ENCODE measurements at regions not wholly inside any gene's neighbourhood (a gene's known extent, or its start where the extent isn't known, plus 50 kb on each side); places are given as distances from the start of the nearest gene placed in this dataset.

- no peak for TF ChIP-seq EP300 (IDR thresholded peaks at IDR 0.05)
- 31% methylated on average over 3 of the region's 3 CpGs for WGBS
- no peak for DNase-seq (ENCODE audit: low spot score in 2 of 2)
- Histone ChIP-seq H3K27ac (no peak overlapping the region), H3K4me3 (no peak overlapping the region), H3K4me1 (no peaks in the 10 kb centered on the region), H3K27me3 (no peaks in the 10 kb centered on the region), H3K36me3 (no peaks in the 10 kb centered on the region), H3K9me3 (no peaks in the 10 kb centered on the region)
These were observed 90.1 kb upstream of the LRP1B start for GRCh38 chr2:142220901-142221300.

- 93% methylated on average over 1 of the region's 1 CpG for WGBS
- TF ChIP-seq POLR2AphosphoS5 (IDR thresholded peaks at IDR 0.05) (no peak), CTCF (IDR thresholded peaks at IDR 0.05) (no peak), EP300 (IDR thresholded peaks at IDR 0.05) (no peak), POLR2A (IDR thresholded peaks at IDR 0.05) (no peak)
- no peaks in the 10 kb centered on the region for H3K36me3 ChIP-seq
- no peak for DNase-seq (ENCODE audit: low spot score in 2 of 2)
- H3K9me3 ChIP-seq, result no peaks in the 10 kb centered on the region
- no peaks in the 10 kb centered on the region for H3K4me1 ChIP-seq
- no peak overlapping the region for H3K27ac ChIP-seq
- no peaks in the 10 kb centered on the region for H3K27me3 ChIP-seq
- H3K4me3 ChIP-seq, result no peak overlapping the region
These were observed 89.4 kb upstream of the LRP1B start for GRCh38 chr2:142220239-142220638.

GRCh38 chr2:142218471-142218870 is 87.7 kb upstream of the LRP1B start:
- H3K9me3 ChIP-seq, result no peaks in the 10 kb centered on the region
- no peaks in the 10 kb centered on the region for H3K4me1 ChIP-seq
- no peaks in the 10 kb centered on the region for H3K27me3 ChIP-seq
- no peaks in the 10 kb centered on the region for H3K36me3 ChIP-seq
- DNase-seq (ENCODE audit: low spot score in 2 of 2), result no peak
- no peak for TF ChIP-seq EP300 (IDR thresholded peaks at IDR 0.05)
- TF ChIP-seq POLR2AphosphoS5 (IDR thresholded peaks at IDR 0.05), result no peak
- no peak for TF ChIP-seq CTCF (IDR thresholded peaks at IDR 0.05)
- TF ChIP-seq POLR2A (IDR thresholded peaks at IDR 0.05), result no peak
- 85% methylated on average over 3 of the region's 3 CpGs for WGBS
- no peak overlapping the region for H3K4me3 ChIP-seq
- no peak overlapping the region for H3K27ac ChIP-seq

GRCh38 chr2:142217804-142218203 is 87.0 kb upstream of the LRP1B start:
- Histone ChIP-seq H3K9me3 (no peaks in the 10 kb centered on the region), H3K4me1 (no peaks in the 10 kb centered on the region), H3K27ac (no peak overlapping the region), H3K4me3 (no peak overlapping the region), H3K27me3 (no peaks in the 10 kb centered on the region), H3K36me3 (no peaks in the 10 kb centered on the region)
- TF ChIP-seq EP300 (IDR thresholded peaks at IDR 0.05) (no peak), CTCF (IDR thresholded peaks at IDR 0.05) (no peak), POLR2AphosphoS5 (IDR thresholded peaks at IDR 0.05) (no peak), POLR2A (IDR thresholded peaks at IDR 0.05) (no peak)
- no peak for DNase-seq (ENCODE audit: low spot score in 2 of 2)

- Histone ChIP-seq H3K27me3 (no peaks in the 10 kb centered on the region), H3K4me3 (no peak overlapping the region), H3K36me3 (no peaks in the 10 kb centered on the region), H3K27ac (no peak overlapping the region), H3K4me1 (no peaks in the 10 kb centered on the region), H3K9me3 (no peaks in the 10 kb centered on the region)
- no peak for DNase-seq (ENCODE audit: low spot score in 2 of 2)
- TF ChIP-seq POLR2AphosphoS5 (IDR thresholded peaks at IDR 0.05) (no peak), EP300 (IDR thresholded peaks at IDR 0.05) (no peak), CTCF (IDR thresholded peaks at IDR 0.05) (no peak), POLR2A (IDR thresholded peaks at IDR 0.05) (no peak)
- WGBS, result 36% methylated on average over 1 of the region's 1 CpG
These were observed 69.2 kb upstream of the LRP1B start for GRCh38 chr2:142200062-142200461.

- Histone ChIP-seq H3K9me3 (no peaks in the 10 kb centered on the region), H3K4me3 (no peak overlapping the region), H3K27ac (no peak overlapping the region), H3K27me3 (no peaks in the 10 kb centered on the region), H3K36me3 (no peaks in the 10 kb centered on the region), H3K4me1 (no peaks in the 10 kb centered on the region)
- TF ChIP-seq POLR2A (IDR thresholded peaks at IDR 0.05), result no peak
- no peak for TF ChIP-seq CTCF (IDR thresholded peaks at IDR 0.05)
- TF ChIP-seq POLR2AphosphoS5 (IDR thresholded peaks at IDR 0.05), result no peak
- TF ChIP-seq EP300 (IDR thresholded peaks at IDR 0.05), result no peak
- DNase-seq (ENCODE audit: low spot score in 2 of 2), result no peak
- WGBS, result 79% methylated on average over 2 of the region's 2 CpGs
These were observed 68.3 kb upstream of the LRP1B start for GRCh38 chr2:142199073-142199472.
